T-helper 1 cell treated with Interleukin-12 subunit alpha and Interleukin-12 subunit beta and Interleukin-4 antibody, amounts not matched to agents 30 μg/mL and 1 μg/mL, for 36 hours (primary cell): ENCODE measurements at regions not wholly inside any gene's neighbourhood (a gene's known extent, or its start where the extent isn't known, plus 50 kb on each side); places are given as distances from the start of the nearest gene placed in this dataset.

Source experiments
- H3K27ac Mint-ChIP-seq: one replicate; pipeline ENCODE4 v1.8.0; 2021; ENCODE audit warnings: mild to moderate bottlenecking, mixed read lengths
- H3K27me3 Mint-ChIP-seq: one replicate; pipeline ENCODE4 v1.8.0; 2021; ENCODE audit warnings: low read depth, mixed read lengths
- H3K36me3 Mint-ChIP-seq: one replicate; pipeline ENCODE4 v1.8.0; 2021; ENCODE audit warnings: low read depth, mixed read lengths
- H3K4me1 Mint-ChIP-seq: one replicate; pipeline ENCODE4 v1.8.0; 2021; ENCODE audit warnings: low read depth, mixed read lengths
- H3K4me3 Mint-ChIP-seq: one replicate; pipeline ENCODE4 v1.8.0; 2021; ENCODE audit warnings: mild to moderate bottlenecking, moderate library complexity, mixed read lengths
- H3K9me3 Mint-ChIP-seq: one replicate; pipeline ENCODE4 v1.8.0; 2021; ENCODE audit warnings: mixed read lengths

DNA sequence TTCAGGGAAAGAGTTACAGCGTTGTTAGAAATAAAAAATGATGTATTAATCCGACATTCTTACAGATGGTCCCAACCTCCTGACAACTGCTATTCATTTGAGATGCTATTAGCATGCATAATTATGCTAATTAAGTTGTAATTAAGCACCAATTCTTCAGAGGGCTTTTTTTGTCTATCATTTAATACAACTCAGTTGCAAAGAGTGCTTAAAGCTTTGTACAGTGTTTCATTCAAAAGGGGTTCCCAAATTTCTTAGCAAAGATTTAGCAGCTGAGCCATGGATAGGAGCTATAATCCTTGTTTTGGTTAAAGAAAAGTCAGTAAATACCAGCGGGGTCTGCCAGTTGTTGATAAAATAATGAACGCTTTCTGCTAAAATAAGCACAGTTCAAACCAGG is 150.7 kb upstream of the DYNLRB2 start:
- Mint-ChIP-seq H3K9me3 (peaks cover 4% of the 10 kb centered on the region), H3K4me3 (no peak overlapping the region), H3K27me3 (peaks cover 12% of the 10 kb centered on the region), H3K36me3 (no peaks in the 10 kb centered on the region), H3K27ac (no peak overlapping the region), H3K4me1 (no peaks in the 10 kb centered on the region)

DNA sequence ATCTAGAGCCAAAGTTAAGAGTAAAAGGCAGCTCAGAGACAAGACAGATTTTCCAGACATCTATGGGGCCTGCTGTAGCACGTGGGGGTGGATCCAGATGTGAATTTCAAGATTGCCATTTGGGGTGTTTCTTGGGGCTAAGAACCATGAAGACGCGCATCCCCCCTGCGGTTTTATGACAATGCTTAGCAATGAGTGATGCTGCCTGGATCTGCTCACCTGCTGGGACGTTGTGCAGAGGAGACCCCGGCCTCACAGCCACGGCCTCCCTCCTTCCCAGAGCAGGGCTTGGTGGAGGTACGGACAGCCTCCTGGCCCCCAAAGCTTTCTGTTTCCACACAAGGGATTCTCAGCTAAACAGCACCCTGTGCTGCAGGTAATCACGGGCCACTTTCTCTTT is 151.5 kb upstream of the DYNLRB2 start:
- H3K9me3 Mint-ChIP-seq, result peaks cover 4% of the 10 kb centered on the region
- peaks cover 12% of the 10 kb centered on the region for H3K27me3 Mint-ChIP-seq
- no peak overlapping the region for H3K4me3 Mint-ChIP-seq
- H3K4me1 Mint-ChIP-seq, result no peaks in the 10 kb centered on the region
- H3K36me3 Mint-ChIP-seq, result no peaks in the 10 kb centered on the region
- H3K27ac Mint-ChIP-seq, result no peak overlapping the region

DNA sequence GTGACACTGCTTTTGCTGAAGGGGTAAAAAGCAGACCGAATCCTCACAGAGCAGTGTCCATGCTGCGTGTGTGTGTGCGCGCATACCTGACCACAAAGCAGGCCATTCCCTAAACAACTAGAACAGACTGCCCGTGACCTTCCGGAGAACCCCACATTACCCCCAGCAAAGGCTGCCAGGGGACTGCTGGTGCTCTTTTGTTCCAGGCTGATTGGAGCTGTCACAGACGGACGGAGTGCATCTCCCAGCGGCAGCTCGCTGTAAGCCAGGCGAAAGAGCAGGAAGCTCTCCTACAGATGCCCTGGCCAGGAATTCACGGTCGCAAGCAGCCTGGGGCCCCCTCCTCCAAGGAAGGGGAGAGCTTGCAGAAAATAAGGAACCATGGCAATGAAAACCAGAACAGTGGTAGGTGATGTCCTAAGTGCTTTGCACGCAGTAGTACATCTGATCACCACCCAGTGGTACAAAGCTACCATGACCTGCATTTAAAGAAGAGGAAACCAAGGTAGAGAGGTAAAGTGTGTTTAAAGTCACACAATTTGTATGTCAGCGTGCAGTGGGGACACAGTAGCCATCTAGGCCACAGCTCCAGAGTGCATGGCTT is 153.4 kb upstream of the DYNLRB2 start:
- Mint-ChIP-seq H3K4me1 (no peaks in the 10 kb centered on the region), H3K4me3 (no peak overlapping the region), H3K36me3 (no peaks in the 10 kb centered on the region), H3K27me3 (peaks cover 12% of the 10 kb centered on the region), H3K9me3 (no peaks in the 10 kb centered on the region), H3K27ac (no peak overlapping the region)

DNA sequence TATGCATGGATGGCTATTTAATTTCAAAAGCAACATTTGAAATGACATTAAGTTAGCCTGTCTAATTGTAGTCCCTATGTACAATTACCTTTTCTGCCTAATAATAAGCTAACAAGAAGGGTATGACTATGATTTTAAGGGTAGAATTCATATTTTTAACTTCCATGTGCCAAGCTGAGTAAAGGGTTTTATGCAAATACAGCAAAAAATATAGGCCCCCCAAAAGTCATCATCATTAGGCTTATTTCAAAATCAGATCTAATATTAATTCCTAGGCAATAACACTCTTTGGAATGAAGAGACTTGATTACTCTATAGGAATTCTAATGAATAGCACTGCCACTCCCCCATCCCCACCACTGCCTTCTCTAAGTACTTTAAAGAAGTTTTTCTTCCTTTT is 155.9 kb upstream of the DYNLRB2 start:
- Mint-ChIP-seq H3K27me3 (peaks cover 9% of the 10 kb centered on the region), H3K9me3 (no peaks in the 10 kb centered on the region), H3K27ac (no peak overlapping the region), H3K36me3 (no peaks in the 10 kb centered on the region), H3K4me3 (no peak overlapping the region), H3K4me1 (no peaks in the 10 kb centered on the region)

DNA sequence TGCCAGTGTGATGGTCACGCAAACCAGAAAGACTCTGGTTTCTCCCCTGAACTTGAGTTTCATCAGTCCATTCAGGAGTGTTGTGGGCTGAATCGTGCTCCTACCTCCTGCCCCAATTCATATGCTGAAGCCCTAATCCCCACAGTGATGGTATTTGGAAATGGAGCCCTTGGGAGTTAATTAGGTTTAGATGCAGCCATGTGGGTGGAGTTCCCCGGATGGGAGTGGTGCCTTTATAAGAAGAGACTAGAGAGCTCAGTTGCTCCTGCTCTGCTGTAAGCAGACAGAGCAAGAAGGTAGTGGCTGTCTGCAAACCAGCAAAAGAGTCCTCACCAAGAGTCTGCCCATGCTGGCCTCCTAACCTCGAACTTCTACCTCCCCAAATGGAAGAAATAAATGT is 160.3 kb upstream of the DYNLRB2 start:
- no peak overlapping the region for H3K27ac Mint-ChIP-seq

DNA sequence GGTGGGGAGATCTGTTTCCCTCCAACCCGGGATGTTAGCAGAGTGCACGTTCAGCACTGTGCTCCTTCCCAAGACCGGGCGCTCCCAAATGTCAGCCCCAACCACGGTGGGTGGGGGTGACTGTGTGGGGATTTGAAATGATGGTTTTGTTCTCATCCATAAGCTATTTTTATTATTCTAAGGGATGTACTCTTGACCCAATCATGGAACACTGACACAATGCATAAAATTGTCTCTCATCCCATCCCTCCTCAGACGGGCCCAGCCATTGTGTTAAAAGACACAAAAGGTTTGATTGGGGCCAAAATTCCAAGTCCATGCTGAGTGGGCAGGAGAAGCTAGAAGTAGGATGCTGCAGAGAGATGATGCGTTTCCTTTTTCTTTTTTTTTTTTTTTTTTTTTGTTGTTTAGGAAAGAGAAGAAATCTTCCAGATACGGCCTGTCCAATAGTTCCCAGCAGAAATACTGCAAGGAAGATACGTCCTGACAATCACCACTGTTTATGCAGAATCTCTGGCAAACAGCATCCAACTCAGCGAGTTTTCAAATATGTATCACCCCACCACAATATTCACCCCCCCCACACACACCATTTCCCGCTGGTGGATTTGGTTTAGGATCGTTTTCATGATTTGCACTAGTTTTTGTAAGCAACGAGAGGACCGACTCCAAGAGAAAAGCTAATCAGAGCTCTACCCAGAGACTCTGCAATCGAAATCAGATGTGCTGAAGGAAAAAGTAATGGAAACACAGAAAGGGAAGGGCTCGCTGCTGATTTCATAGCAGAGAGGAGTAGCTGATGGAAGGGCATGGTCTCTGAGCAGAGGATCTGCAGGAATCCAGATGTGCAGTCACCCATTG is 163.5 kb upstream of the DYNLRB2 start:
- no peak overlapping the region for H3K4me3 Mint-ChIP-seq
- H3K9me3 Mint-ChIP-seq, result peaks cover 6% of the 10 kb centered on the region
- no peaks in the 10 kb centered on the region for H3K4me1 Mint-ChIP-seq
- H3K36me3 Mint-ChIP-seq, result no peaks in the 10 kb centered on the region
- no peaks in the 10 kb centered on the region for H3K27me3 Mint-ChIP-seq
- no peak overlapping the region for H3K27ac Mint-ChIP-seq

More for the DNA sequence above, 160.3 kb upstream of the DYNLRB2 start:
- no peaks in the 10 kb centered on the region for H3K9me3 Mint-ChIP-seq
- H3K27me3 Mint-ChIP-seq, result no peaks in the 10 kb centered on the region
- H3K4me1 Mint-ChIP-seq, result no peaks in the 10 kb centered on the region
- H3K4me3 Mint-ChIP-seq, result no peak overlapping the region
- no peaks in the 10 kb centered on the region for H3K36me3 Mint-ChIP-seq

DNA sequence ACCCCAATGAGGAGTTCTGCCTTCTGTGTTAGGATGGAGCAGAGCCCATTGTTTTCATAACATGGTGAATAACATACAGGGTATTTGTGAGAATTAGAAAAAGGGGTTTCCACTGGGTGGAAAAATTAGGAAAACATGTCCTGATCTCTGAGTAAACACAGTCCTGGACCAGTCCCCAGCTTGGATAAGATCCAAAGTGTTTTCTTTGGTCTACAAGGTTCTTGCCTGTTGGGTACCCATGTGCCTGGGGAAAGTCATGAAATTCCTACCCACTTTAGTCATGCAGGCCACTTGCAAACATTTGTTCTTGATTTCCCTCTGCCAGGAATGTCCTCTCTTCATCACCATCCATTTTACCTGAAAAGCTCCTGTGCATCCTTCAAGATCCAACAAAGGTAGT is 164.8 kb upstream of the DYNLRB2 start:
- peaks cover 10% of the 10 kb centered on the region for H3K9me3 Mint-ChIP-seq
- H3K36me3 Mint-ChIP-seq, result no peaks in the 10 kb centered on the region
- H3K27ac Mint-ChIP-seq, result no peak overlapping the region
- no peaks in the 10 kb centered on the region for H3K4me1 Mint-ChIP-seq
- no peak overlapping the region for H3K4me3 Mint-ChIP-seq
- H3K27me3 Mint-ChIP-seq, result no peaks in the 10 kb centered on the region

DNA sequence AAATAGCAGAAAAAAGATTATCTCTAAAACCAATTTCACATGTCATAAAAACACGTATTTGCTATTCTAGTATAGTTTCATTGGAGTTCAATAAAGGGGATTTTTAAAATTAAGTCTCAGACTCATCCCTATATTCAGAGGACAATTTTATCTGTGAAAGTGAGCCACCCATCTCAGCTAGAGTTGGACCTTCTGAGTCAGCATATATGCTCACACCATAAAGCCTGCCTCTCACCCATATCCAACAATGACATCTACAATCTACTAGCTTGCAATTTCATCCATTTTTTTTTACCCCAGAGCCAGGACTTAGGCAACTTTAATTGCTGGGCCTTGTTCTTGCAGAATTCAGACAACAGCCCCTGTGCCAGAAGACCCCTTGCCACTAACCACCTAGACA is 165.3 kb upstream of the DYNLRB2 start:
- peaks cover 10% of the 10 kb centered on the region for H3K9me3 Mint-ChIP-seq
- no peaks in the 10 kb centered on the region for H3K36me3 Mint-ChIP-seq
- H3K27ac Mint-ChIP-seq, result no peak overlapping the region
- no peak overlapping the region for H3K4me3 Mint-ChIP-seq
- no peaks in the 10 kb centered on the region for H3K4me1 Mint-ChIP-seq
- H3K27me3 Mint-ChIP-seq, result no peaks in the 10 kb centered on the region

DNA sequence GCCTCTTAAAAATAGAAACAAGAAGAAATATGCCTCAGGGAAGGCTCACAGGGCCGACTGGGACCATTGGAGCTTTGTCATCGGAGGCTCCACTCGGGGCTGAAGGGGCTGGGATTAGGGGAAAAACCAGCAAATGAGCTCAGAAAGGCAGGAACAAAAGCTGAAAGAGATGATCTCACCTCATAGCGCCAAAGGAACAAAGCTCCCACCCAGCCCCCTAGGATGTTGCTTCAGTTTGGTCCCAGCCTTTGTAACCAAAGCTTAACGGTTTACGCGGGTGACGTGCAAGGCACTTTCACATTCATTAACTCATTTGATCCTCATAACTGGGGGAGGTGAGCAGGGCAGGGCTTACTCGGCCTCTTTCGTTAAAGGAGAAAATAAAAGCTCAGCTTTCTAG is 168.5 kb upstream of the DYNLRB2 start:
- H3K9me3 Mint-ChIP-seq, result peaks cover 10% of the 10 kb centered on the region
- no peak overlapping the region for H3K4me3 Mint-ChIP-seq
- no peaks in the 10 kb centered on the region for H3K36me3 Mint-ChIP-seq

DNA sequence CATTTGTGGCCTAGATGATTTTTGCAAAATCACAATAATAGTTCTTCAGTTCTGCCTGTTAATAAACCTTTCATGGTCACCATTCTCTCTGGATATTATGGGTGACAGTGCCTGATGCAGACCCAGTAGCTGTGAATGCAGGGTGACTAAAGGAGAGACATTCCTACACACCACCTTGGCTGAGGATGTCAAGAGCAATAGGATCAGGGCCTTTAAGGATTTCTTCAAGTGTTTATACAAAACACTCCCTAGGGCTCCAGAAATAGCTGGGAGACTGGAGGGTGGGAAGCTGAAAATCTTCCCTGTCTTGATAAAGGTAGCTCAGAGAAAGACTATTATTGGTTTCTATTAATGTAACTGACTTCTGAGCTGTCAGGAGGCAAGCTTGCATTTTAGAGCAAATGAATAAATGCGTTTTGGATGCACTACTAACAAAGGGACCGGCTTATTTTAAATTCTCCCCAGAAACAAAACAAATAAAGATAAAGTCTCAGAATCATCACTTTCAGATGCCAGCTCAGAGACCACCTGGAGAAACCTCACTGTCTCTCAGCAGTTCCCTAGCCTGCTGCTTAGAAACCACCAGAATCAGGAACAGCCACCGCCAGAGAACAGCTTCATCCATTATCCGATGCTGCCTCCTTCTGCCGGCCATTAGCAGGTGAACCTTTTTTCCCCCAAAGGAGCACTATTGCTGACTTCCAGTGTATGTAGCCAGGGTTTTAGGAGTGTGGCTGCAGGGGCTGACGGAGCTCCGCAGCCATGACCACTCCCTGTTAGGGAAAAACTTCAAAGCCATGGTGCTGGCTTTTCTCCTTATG is 171.4 kb upstream of the DYNLRB2 start:
- no peaks in the 10 kb centered on the region for H3K36me3 Mint-ChIP-seq
- H3K4me1 Mint-ChIP-seq, result no peaks in the 10 kb centered on the region
- peaks cover 10% of the 10 kb centered on the region for H3K9me3 Mint-ChIP-seq
- H3K4me3 Mint-ChIP-seq, result no peak overlapping the region
- H3K27me3 Mint-ChIP-seq, result no peaks in the 10 kb centered on the region
- no peak overlapping the region for H3K27ac Mint-ChIP-seq

More for the DNA sequence above, 168.5 kb upstream of the DYNLRB2 start:
- Mint-ChIP-seq H3K4me1 (no peaks in the 10 kb centered on the region), H3K27me3 (no peaks in the 10 kb centered on the region), H3K27ac (no peak overlapping the region)

DNA sequence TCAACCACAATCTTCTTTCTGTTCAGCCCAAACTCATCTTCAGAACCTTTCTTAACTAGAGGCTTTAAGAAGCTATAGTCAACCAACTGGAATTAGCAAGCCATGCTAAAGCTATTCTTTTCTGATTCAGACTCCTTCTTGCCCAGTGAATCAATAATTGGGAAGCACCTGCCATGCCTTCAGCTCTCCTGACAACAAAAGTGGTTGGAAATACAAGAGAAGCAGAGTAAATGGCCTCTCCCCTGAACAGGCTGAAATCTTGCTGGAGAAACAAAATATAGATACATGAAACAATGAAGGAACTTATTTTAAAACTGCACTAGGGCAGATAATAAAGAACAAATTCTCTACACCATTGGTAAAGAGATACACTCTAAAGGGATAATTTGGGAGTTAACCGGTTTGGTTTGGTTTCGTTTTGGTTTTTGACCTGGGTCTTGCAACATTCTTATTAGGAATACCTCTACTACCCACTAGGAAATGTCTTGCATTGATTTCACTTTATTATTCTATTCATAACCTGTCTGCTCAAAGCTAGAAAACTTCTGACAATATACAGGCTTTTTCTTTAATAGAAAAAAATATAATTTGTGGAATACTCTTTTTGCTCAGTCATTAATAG is 173.6 kb upstream of the DYNLRB2 start:
- H3K4me3 Mint-ChIP-seq, result no peak overlapping the region
- H3K27me3 Mint-ChIP-seq, result peaks cover 4% of the 10 kb centered on the region
- no peaks in the 10 kb centered on the region for H3K36me3 Mint-ChIP-seq
- H3K9me3 Mint-ChIP-seq, result peaks cover 4% of the 10 kb centered on the region
- no peak overlapping the region for H3K27ac Mint-ChIP-seq
- H3K4me1 Mint-ChIP-seq, result no peaks in the 10 kb centered on the region

DNA sequence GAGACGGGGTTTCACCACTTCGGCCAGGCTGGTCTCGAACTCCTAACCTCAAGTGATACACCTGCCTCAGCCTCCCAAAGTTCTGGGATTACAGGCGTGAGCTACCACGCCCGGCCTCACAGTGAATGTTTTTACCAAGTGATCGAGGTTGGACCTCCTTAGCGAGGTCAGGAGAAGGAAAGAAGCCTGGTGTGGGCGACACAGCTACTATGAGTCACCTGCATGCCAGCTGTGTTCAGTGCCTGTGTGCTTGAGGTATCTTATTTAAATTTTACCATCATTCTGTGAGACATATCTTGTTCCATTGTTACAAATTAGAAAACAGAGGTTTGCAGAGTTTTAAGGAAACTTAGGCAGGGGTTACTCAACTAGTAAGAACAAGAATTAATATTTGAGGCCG is 174.8 kb upstream of the DYNLRB2 start:
- Mint-ChIP-seq H3K27ac (no peak overlapping the region), H3K27me3 (peaks cover 4% of the 10 kb centered on the region), H3K4me1 (no peaks in the 10 kb centered on the region), H3K9me3 (no peaks in the 10 kb centered on the region), H3K4me3 (no peak overlapping the region), H3K36me3 (no peaks in the 10 kb centered on the region)

DNA sequence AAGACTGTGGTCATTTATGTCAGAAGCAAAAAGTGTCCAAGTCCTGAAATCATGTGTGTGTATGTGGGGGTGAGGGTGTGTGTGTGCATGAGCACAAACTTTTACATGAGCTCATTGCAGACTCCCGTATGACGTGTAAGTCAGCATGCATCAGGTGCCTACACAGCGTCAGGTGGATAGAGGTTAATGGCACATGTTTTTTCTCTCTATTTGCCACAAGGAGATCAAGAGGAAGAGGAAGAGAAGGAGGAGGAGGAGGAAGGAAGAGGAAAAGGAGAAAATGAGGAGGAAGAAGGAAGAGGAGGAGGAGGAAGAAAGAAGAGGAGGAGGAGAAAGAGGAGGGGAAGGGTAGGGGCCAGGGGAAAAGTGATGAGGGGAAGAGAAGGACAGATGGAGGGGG is 178.0 kb upstream of the DYNLRB2 start:
- H3K27ac Mint-ChIP-seq, result no peak overlapping the region
- H3K4me3 Mint-ChIP-seq, result no peak overlapping the region
- peaks cover 4% of the 10 kb centered on the region for H3K27me3 Mint-ChIP-seq
- H3K9me3 Mint-ChIP-seq, result no peaks in the 10 kb centered on the region
- no peaks in the 10 kb centered on the region for H3K4me1 Mint-ChIP-seq
- no peaks in the 10 kb centered on the region for H3K36me3 Mint-ChIP-seq

DNA sequence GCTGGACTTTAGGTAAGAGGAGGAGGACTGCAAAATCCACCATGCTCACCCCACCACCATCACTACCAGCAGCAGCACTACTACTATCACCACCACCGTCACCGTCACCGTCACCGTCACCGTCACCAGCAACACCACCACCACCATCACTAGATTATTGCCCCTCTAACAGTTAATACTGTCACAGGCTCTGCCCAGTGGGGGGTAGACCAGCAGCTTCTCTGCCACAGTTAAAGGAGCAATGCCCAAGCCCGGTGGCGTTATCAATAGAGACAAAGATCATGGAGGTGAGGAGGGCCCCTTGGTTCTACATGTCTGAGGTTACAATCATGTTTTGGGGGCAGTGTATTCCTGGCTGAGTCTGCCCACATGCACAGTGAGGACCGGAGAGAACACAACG is 184.4 kb upstream of the DYNLRB2 start:
- no peak overlapping the region for H3K27ac Mint-ChIP-seq
- H3K4me1 Mint-ChIP-seq, result no peaks in the 10 kb centered on the region
- no peaks in the 10 kb centered on the region for H3K27me3 Mint-ChIP-seq
- H3K36me3 Mint-ChIP-seq, result no peaks in the 10 kb centered on the region
- no peak overlapping the region for H3K4me3 Mint-ChIP-seq
- H3K9me3 Mint-ChIP-seq, result no peaks in the 10 kb centered on the region
